ENCODE measurements at regions not wholly inside any gene's neighbourhood (a gene's known extent, or its start where the extent isn't known, plus 50 kb on each side); places are given as distances from the start of the nearest gene placed in this dataset.

GRCh38 chr5:144788556-144788955 lies 617.9 kb downstream of the KCTD16 start:
- TF ChIP-seq, protein P1, sequence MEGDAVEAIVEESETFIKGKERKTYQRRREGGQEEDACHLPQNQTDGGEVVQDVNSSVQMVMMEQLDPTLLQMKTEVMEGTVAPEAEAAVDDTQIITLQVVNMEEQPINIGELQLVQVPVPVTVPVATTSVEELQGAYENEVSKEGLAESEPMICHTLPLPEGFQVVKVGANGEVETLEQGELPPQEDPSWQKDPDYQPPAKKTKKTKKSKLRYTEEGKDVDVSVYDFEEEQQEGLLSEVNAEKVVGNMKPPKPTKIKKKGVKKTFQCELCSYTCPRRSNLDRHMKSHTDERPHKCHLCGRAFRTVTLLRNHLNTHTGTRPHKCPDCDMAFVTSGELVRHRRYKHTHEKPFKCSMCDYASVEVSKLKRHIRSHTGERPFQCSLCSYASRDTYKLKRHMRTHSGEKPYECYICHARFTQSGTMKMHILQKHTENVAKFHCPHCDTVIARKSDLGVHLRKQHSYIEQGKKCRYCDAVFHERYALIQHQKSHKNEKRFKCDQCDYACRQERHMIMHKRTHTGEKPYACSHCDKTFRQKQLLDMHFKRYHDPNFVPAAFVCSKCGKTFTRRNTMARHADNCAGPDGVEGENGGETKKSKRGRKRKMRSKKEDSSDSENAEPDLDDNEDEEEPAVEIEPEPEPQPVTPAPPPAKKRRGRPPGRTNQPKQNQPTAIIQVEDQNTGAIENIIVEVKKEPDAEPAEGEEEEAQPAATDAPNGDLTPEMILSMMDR (conservative IDR thresholded peaks at IDR 0.05; ENCODE audit: low read depth, low read length): no peak
- TF ChIP-seq FOS (IDR thresholded peaks at IDR 0.05; ENCODE audit: low read depth, low read length) (no peak), CEBPB (IDR thresholded peaks at IDR 0.05; ENCODE audit: low read depth, low read length) (no peak), RAD21 (IDR thresholded peaks at IDR 0.05; ENCODE audit: low read length) (no peak), RFX5 (IDR thresholded peaks at IDR 0.05; ENCODE audit: low read depth, low read length) (no peak), ELK1 (IDR thresholded peaks at IDR 0.05; ENCODE audit: borderline replicate concordance, low read depth, low read length) (no peak), POLR2A (IDR thresholded peaks at IDR 0.05; ENCODE audit: low read depth, low read length) (no peak), CHD1 (IDR thresholded peaks at IDR 0.05; ENCODE audit: low read depth, low read length) (no peak), SMC3 (IDR thresholded peaks at IDR 0.05; ENCODE audit: low read depth, low read length) (no peak), BHLHE40 (IDR thresholded peaks at IDR 0.05; ENCODE audit: low read depth, low read length) (no peak), NFE2L2 (IDR thresholded peaks at IDR 0.05; ENCODE audit: low read depth, low read length) (no peak)
- TF ChIP-seq, protein P2, sequence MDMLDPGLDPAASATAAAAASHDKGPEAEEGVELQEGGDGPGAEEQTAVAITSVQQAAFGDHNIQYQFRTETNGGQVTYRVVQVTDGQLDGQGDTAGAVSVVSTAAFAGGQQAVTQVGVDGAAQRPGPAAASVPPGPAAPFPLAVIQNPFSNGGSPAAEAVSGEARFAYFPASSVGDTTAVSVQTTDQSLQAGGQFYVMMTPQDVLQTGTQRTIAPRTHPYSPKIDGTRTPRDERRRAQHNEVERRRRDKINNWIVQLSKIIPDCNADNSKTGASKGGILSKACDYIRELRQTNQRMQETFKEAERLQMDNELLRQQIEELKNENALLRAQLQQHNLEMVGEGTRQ (IDR thresholded peaks at IDR 0.05; ENCODE audit: low read depth, low read length): no peak

Measured in IMR-90 (cell line).